ENCODE measurements at regions not wholly inside any gene's neighbourhood (a gene's known extent, or its start where the extent isn't known, plus 50 kb on each side); places are given as distances from the start of the nearest gene placed in this dataset.

DNA sequence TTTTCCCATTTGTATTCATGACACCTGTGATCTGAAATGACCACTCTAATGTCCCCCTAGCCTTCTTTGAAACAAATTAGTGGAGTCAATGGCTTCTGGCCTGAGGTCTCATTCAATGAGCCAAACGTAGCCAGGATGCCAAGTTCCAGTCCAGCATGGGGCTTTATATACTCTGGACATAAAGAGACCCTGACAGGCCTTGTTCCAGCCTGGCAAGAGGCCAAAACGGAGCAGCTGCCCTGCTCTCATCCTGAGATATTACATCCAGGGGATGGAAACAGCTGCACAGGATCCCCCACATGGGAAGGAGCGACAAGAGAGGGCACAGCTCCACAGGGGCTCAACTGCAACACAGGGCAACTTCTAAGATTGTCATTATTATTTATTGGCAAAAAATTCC lies 437.8 kb downstream of the CDH26 start:
- no peak for DNase-seq

DNA sequence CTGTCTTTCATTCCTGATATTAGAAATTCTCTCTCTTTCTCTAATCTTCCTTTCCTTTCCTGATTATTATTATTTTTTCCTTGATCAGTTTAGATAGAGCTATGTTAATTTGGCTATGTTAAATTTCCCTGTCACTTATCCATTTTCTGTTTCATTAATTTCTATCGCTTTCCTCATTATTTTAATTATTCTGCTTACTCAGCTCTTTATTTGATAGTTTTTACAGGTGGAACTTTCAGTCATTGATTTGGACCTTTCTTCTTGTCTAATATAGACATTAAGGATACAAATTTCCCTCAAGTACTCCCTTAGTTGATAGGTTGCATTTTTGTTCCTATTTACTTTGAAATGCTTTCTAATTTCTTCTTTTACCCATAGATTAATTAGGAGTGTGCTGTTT lies 442.3 kb downstream of the CDH26 start:
- DNase-seq, result no peak

- no peak for DNase-seq
Measured at GRCh38 chr20:60402189-60403058, 444.2 kb downstream of the CDH26 start.

DNA sequence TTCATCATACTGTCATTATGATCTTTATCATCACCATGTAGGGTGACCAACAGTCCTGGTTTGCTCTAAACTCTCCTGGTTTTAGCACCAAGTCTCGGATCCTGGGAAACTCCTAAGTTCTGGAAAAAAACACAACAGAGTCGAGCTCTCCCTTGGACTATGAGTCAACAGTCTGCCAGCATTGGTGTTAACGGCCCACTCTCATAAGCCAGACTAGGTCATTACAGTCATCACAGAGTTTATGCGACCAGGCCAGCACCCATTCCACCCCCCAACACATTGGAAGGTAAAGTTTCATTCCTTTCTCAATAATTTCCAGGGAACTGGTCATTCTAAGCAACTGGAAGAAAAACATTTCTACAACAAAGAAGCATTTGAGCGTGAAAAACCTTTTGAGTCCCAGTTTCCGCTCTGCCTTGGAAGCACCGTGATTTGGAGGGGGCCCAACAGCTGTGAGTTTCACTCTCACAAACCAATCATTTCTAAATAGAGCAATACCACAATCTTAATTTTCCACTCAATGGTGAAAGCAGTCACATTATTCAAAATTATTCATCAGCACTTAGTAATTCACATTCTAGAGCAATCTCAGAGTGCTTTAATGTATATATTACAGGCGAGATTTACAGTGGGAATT lies 445.0 kb downstream of the CDH26 start:
- no peak for DNase-seq

DNA sequence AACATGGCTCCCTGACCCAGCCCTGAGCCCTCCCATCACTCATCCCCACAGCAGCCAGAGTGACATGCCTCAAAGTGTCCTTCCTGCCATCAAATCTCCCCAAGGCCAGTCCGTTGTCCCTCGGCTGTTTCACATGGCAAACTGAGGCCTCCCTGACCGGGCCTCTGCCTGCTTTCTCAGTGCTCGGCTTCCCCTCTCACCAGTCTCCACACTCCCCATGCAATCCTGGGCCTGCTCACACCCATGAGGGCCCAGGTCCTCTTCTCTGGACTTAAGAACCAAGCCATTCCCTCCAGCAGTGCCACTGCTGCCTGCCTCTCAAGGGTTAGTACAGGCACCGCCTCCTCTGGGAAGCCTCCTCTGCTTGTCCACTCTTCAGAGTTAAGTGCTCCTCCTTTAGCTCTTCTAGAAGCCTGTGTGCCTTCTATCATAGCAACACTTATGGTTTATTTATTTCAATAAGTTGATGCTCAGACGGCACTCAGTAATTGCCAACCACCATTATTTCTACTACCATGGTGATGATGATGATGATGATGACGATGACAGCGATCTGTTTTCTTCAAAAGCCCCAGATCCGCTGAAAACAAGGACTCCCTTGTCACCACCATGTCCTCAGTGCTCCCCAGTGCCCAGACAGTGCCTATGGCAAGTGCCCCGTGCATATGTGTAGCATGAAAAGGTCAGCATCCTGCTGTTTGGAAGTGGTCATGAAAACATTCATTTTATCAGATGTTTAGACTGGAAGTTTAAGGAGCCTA lies 449.0 kb downstream of the CDH26 start:
- DNase-seq, result no peak

GRCh38 chr20:60407938-60408337 lies 449.7 kb downstream of the CDH26 start:
- DNase-seq, result no peak

- DNase-seq, result no peak
Measured at GRCh38 chr20:60408435-60408834, 450.2 kb downstream of the CDH26 start.

DNA sequence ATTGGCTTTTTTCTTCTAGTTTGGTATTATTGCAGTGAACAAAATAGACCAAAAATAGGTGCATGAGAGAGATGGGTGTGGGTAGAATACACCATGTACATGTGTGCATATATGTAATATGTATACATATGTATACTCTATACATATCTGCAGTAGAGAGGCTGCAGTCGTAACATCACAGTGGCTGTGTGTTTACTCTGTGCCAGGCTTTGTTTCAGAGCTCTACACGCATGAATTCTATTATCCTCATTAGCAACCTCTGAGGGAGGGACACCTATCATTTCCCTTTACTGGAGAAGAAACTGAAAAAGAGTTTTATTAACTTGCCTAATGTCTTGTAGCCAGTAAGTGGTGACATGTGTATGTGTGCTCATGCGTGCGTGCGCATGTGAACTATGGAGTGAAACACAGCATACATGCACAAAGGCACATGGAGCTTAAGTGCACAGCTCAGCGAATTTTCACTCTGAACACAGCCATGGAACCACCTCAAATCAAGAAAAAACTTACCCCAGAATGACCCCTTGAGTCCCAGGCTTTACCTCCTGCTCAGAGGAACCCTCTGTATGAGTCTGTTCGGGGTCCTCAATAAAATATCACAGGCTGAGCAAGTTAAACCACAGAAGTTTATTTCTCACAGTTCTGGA lies 452.5 kb downstream of the CDH26 start:
- no peak for DNase-seq

DNA sequence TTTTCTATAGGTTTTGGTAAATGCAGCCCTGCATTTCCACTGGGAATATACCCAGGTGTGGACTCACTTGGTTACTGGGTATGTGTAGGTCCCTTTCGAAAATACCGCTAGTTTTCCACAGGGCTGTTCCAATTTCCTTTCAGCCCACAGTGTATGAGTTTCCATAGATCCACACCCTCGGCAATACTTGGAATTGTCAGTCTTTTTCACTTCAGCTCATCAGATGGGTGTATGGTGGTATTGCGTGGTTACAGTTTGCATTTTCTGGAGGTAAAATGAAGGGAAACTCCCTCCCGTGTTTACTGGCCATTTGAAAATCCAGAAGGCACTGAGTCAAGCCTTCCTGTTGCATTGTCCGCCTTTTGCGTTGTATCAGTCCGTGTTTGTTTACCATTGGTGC lies 453.6 kb downstream of the CDH26 start:
- no peak for DNase-seq

- no peak for DNase-seq
Measured at GRCh38 chr20:60420676-60421229, 462.5 kb downstream of the CDH26 start.

DNA sequence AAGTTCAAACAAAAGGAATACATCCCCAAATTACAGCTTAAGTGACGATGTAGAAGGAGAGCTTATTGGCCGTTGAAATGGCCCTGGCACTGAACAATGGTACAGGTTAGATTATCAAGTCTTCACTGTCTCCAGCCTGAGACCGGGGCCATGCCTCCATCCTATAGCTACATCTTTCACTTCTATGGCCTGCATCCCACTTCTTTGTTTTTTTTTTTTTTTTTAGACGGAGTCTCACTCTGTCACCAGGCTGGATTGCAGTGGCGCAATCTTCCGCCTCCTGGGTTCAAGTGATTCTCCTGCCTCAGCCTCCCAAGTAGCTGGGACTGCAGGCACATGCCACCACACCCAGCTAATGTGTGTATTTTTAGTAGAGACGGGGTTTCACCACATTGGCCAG lies 464.6 kb downstream of the CDH26 start:
- DNase-seq, result no peak

DNA sequence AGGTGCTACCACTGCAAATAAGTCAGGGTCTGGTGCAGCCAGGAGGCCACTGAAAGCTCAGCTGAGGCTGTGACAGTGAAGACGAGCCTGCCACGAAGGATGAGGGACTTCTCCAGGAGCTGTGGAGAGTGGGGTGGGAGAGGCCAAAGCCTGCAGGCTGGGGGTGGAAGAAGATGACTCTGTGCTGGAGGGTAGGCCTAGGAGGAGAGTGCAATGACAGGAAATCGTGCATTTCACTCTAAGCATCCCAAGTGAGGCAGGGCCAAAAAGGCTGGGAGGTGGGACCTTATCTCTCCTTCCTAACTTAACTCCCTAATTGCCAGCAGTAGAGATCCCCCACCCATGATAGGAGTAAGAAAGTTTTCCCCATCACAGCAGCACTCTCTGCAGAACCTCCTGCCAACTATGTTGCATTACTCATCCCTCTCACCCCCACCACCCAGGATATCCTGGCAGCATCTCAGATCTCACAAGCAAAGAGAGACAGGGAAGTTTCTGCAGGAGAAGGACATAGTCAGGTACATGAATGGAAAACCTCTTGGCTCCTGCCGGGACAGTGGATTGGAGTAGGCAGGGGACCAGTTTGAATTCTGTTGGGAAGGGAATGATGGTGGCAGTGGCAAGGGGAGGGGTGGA lies 466.2 kb downstream of the CDH26 start:
- no peak for DNase-seq

DNA sequence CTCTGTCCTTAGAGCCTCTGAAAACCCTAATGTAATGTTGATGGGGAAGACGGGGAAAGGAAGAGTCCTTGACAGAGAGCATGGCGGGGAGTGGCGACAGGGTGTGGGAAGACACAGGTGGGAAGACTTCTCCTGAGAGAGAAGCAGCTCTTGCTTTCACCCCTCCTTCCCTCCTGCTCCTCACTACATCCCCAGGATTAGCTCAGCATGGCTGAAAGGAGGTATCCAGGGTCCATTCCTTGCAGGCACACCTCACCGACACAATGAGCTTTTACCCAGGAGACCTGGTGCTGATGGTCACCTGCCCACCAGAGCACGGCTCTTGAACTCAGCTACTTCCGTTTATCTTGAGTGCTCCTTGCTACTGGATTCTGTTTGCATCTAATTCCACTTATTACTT lies 469.3 kb downstream of the CDH26 start:
- no peak for DNase-seq

- no peak for DNase-seq
Measured at GRCh38 chr20:60428651-60429050, 470.4 kb downstream of the CDH26 start.

DNA sequence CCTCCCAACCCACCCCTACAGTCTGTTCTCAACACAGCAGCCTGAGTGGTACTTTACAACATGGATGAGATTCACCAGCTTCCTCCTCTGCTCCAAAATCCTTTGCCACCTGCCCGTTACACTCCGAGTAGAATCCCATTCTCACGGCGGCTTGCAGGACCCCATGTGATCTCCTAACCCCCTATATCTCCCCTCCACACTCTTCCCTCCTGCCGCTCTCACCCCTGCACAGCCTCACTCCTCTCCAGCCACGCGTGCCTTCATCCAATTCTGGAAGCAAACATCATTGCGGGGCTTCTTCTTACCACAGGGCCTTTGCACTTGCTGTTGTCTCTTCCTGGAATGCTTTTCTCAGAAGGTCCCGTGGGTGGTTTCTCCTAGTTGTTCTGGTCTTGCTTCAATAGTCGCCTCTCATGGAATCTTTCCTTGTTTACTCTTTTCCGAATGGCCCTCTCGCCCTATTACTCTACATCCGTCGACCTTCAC lies 472.3 kb downstream of the CDH26 start:
- DNase-seq, result no peak

DNA sequence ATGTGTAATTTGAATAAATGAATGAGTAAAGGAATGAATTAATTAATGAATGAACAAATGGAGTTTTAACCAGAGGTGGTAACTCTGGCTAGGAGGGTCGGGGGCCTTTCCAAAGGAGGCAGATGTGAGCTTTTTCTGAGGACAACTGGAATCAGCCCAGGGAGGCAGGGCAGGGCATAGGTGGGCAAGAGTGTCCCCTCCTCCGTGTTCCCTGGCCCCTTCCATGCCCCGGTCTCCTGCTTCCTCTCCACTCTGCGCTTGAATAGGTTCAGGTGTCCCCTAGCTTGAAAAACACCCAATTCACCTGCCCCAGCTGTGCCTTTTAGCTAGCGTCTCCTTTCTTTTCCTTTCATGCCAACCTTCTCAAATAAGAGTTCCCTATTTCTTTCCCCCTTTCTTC lies 473.1 kb downstream of the CDH26 start:
- DNase-seq, result no peak

GRCh38 chr20:60437418-60437817 lies 479.2 kb downstream of the CDH26 start:
- no peak for DNase-seq

DNA sequence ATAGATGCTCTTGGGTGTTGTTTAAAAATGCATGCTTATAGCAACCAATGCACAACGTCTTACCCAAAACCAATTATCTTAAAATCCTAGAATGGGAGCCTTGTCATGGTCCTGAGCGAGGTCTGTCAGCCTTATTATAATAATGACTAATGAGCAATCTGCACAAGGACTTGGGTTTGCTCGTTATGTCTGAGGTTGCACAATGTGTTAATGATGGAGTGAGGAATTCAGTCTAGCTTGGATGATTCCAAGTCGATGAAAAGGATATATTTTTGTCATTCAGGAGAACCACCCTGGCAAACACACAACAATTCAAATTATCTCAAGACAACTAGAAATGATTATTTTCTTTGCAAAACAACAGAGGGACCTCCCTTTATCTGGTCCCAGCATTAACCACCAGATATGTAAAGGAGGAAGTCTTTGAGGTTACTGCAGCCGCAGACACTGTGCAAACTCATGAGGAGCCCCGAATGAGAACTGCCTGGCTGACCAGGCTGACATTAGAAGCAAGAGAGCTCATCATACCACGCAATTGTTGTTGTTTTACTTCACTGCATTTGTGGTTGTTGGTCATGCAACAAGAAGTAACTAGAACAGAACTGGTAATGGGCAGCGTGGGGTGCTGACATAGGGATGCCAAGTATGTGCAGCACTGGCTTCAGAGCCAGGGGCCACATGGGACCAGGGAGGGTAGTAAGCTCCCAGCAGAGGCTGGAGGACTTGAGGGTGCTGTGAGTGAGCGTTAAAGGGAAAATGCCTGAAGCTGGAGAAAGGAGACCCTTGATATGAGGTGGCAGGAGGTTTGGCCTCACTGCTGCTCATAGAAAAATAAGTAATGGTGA lies 488.3 kb downstream of the CDH26 start:
- DNase-seq, result no peak

- DNase-seq, result no peak
Measured at GRCh38 chr20:60447703-60448102, 489.5 kb downstream of the CDH26 start.

GRCh38 chr20:60453388-60454246 lies 495.4 kb downstream of the CDH26 start:
- DNase-seq, result no peak

Data from midbrain (tissue), 1 donor.